NOMO-1 treated with DMSO at 0.1 percent for 48 hours (cell line): ENCODE measurements at regions not wholly inside any gene's neighbourhood (a gene's known extent, or its start where the extent isn't known, plus 50 kb on each side); places are given as distances from the start of the nearest gene placed in this dataset.
"Not testable (repeated sequence)": the region's sequence is repeated elsewhere in the genome, so short reads cannot be mapped to it uniquely, and the experiment has no call there.

Experiments
- DNase-seq: peaks from one replicate; lab custom pipeline; 2025; ENCODE audit not compliant: unreplicated experiment; lab: John Stamatoyannopoulos, UW

- no peak for DNase-seq
Observed at GRCh38 chr2:83221258-83221657, 1237.8 kb downstream of the SUCLG1 start.

DNA sequence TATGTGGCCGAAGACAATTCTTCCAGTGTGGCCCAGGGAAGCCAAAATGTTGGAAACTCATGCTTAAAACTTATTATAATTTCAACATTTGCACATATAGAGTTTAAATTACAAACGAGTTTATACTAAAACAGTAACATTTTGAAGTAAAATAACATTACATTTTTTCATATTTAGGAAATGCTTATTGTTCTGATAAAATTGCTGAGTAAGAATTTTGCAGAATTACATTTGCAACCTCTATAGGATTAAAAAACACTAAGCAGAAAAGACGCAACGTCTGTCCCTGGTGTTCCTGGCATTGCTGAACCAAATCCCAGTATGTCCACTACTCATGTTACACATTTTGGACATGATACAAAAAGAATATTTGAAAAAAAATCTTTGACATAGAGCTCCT is 1241.2 kb downstream of the SUCLG1 start:
- DNase-seq, result no peak

GRCh38 chr2:83196225-83196624 is 1262.9 kb downstream of the SUCLG1 start:
- no peak for DNase-seq

- no peak for DNase-seq
Observed at GRCh38 chr2:83191316-83191715, 1267.8 kb downstream of the SUCLG1 start.

DNA sequence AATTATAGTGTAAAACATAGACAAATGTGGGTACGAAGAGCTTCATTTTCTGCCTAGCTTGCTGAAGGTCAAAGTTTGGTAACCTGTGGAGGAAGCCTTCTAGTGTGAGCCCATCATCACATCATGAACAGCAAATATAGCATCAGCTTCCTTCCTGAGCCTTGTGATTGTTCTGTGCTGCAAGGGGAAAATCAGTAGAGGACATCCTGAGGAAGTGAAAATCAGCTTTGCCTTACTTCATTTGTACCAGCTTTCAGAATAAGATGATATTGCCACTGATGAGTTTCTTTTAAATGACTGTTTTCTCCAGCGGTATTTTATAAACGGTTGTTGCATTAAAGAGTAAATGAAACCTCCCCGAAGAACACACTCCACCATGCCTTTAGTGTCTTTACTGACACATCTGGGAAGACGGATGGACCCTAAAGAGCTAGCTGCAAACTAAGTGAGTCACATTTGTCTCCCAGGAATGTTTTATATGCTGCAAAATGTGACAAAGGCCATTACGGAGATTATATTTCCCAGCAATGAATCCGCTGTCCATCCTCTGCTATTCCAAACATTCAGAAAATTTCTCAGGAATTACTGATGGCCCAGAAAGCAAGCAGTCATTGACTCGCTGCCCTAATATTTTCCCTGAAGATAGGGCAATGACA is 1272.8 kb downstream of the SUCLG1 start:
- DNase-seq, result no peak

DNA sequence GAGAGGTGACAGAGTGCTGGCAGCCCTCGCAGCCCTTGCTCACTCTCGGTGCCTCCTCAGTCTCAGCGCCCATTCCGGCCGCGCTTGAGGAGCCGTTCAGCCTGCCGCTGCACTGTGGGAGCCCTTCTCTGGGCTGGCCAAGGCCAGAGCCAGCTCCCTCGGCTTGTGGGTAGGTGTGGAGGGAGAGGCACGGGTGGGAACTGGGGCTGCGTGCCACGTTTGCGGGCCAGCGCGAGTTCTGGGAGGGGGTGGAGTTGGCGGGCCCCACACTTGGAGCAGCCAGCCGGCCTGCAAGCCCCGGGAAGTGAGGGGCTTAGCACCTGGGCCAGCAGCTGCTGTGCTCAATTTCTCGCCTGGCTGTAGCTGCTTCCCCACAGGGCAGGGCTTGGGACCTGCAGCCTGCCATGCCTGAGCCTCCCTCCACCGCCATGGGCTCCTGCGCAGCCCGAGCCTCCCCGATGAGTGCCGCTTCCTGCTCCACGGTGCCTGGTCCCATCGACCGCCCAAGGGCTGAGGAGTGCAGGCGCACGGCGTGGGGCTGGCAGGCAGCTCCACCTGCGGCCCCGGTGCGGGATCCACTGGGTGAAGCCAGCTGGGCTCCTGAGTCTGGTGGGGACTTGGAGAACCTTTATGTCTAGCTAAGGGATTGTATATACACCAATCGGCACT is 1278.1 kb downstream of the SUCLG1 start:
- not testable (repeated sequence) for DNase-seq

GRCh38 chr2:83176539-83176938 is 1282.5 kb downstream of the SUCLG1 start:
- no peak for DNase-seq

DNA sequence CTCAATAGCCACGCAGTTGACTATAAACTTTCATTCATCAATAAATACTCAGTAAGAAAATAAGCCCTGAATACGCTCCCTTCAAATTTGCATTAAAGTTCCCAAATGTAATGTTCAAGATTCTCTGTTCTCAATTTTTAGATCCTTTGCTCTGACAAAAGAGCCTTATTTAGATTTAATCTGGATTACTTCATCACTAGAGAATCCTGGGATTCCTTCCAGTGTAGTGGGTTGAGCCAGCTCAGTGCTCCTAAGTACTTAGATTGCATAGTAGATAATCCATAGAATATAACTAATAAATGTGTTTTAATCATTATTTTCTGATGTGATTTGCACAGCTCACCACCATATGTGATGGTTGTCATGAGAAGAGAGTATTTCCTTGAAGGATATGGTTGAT is 1286.2 kb downstream of the SUCLG1 start:
- no peak for DNase-seq

DNA sequence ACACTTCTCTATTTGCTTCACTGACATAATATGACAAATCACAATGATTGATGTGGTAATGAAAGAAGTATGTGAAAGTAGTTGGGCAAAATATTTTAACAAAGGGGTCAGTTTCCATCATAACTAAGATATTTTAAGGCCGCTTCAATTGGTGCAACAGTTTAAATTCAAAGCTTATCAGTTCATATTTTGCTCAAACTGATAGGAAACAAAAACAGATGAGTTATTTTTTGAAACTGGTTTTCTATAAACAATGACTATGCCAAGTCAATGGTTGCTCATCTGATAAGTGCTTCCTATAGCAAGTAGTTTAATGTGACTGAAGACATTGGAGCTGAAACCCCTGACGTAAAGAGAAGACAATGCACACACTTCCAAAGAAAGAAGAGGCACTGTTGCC is 1290.7 kb downstream of the SUCLG1 start:
- DNase-seq, result no peak

GRCh38 chr2:83162421-83162820 is 1296.7 kb downstream of the SUCLG1 start:
- no peak for DNase-seq

- no peak for DNase-seq
Observed at GRCh38 chr2:83160571-83160970, 1298.5 kb downstream of the SUCLG1 start.

GRCh38 chr2:83155826-83156225 is 1303.3 kb downstream of the SUCLG1 start:
- no peak for DNase-seq

DNA sequence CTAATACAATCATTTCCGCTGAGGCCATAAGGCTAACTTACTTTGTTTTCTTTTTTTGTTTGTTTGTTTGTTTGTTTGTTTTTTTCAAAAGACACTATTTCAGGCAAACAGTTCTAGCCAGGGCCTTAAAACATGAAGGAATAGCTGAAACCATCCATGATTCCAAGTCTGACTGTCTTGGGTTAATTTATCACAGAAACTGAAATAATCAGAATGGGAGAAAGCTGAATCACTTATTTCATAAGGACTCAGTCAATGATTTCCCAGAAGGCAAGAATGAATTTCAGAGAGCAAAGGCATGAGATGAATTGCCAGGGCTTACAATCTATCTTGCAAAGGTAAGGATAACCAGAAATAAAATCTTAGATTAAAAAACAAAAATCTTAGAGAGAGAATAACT is 1315.1 kb downstream of the SUCLG1 start:
- DNase-seq, result no peak

DNA sequence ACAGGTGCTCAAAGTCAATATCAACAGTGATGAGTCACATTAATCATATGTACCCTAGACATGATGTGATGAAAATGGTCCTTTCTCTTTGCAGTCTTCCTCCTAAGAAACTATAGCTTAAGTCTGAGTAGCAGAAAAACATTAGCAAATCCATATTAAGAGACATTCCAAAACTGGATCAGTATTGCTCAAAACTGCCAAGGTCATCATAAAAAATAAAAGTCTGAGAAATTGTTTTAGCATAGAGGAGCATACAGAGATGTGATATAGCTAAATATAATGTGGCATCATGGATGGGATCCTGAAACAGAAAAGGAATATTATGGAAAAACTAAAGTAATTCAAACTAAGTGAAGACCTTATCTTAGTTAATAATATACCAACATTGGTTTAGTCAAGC is 1316.1 kb downstream of the SUCLG1 start:
- no peak for DNase-seq

DNA sequence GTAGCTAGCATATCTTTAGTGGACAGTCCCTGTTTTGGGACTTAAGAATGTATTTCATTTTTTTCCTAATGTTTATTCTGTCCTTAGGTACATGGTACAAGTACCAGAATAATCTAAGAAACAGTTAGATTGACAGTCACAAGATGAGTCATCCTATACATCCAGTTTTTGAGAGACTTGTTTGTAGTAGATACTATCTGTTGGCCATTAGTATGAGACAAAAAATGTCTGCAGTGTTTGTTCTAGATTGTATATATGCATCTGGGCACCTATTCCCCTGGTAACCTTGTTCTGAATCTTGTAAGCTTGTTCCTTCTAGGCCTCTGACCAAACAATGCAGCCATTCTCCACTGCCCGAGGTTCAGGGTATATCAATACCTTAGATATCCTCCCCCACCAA is 1343.5 kb downstream of the SUCLG1 start:
- no peak for DNase-seq

DNA sequence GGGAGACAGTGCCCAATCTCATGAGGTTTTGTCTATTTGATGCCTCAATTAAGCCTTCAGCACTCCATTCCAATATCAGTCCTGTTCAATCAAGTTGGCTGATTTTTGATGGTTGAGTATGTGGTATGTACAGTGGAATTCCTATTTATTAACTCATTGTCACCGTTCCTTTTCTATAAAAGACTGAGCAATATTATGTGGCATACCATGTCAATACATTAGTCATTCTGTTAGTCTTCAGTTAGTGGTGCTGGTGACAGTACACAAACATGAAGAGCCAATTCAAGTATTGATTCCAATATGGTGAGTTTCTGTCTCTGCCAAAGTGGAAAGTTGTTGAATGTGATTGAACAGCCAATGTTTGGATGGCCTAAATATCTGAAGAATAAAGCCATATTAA is 1343.9 kb downstream of the SUCLG1 start:
- no peak for DNase-seq

DNA sequence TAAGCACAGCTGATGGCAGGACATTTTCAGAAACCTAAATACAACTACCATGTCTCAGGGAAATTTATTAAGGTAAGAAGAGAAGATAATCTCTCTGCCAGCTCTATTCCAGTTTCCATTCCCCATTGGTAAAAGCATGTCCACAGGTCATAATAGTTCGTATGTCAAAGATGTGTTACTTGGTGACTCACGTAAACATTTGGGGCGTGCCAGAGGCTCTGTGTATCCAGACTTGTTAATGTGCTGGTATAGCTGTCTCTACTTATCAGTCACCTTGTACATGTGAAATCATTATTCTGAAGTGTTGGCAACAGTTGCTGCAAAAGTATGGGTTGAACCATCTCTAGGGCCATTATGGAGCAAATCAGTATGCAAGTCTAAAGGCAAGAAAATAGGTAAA is 1345.1 kb downstream of the SUCLG1 start:
- no peak for DNase-seq

DNA sequence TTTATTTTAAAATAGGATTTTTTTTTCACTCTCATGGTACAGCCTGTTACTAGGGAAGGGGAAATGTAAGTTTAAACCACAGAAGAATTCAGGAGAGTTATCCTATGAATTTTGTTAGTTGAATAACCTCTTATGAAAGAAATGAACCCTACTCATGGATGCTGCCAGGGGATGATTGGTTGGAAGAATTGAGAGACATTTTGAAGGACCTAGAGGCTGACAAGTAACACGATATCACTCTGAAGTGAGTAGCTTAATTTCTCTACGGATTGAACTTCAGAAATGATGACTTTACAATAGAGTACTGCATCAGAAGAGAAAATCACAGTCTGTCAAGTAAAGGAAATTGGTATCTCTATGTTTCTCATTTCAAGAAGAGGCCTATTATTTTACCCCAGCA is 1346.2 kb downstream of the SUCLG1 start:
- no peak for DNase-seq

- DNase-seq, result no peak
Observed at GRCh38 chr2:83109284-83109683, 1349.8 kb downstream of the SUCLG1 start.

GRCh38 chr2:83106853-83107252 is 1352.2 kb downstream of the SUCLG1 start:
- no peak for DNase-seq

- DNase-seq, result no peak
Observed at GRCh38 chr2:83104202-83104601, 1354.9 kb downstream of the SUCLG1 start.

DNA sequence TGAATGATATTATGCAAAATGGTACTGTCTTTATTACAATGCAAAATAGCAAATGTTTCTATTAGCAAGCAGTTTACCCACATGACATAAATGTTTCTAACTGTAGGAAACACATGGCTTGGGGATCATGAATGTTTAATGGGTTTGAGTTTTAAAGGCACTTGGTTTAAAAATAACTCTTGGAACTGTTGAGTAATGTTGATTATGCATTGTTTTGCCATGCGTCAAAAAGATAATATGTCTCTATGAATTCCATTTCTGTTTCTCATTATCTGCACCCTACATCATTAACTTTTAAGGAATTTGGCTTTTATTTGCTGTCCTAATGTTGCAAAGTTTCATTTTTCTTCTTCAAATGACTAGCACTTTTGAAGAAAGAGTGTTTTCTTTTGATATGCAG is 1355.5 kb downstream of the SUCLG1 start:
- DNase-seq, result no peak

DNA sequence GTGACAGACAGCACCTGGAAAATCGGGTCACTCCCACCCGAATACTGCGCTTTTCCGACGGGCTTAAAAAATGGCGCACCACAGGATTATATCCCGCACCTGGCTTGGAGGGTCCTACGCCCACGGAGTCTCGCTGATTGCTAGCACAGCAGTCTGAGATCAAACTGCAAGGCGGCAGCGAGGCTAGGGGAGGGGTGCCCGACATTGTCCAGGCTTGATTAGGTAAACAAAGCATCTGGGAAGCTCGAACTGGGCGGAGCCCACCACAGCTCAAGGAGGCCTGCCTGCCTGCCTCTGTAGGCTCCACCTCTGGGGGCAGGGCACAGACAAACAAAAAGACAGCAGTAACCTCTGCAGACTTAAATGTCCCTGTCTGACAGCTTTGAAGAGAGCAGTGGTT is 1370.0 kb downstream of the SUCLG1 start:
- not testable (repeated sequence) for DNase-seq
